A204.1 (cell line): ENCODE measurements at regions not wholly inside any gene's neighbourhood (a gene's known extent, or its start where the extent isn't known, plus 50 kb on each side); places are given as distances from the start of the nearest gene placed in this dataset.

Experiments
- FAIRE-seq: peaks from 2 replicates; lab custom pipeline; 2012; peaks lifted over from hg19 to GRCh38; lab: Jason Lieb, UNC

DNA sequence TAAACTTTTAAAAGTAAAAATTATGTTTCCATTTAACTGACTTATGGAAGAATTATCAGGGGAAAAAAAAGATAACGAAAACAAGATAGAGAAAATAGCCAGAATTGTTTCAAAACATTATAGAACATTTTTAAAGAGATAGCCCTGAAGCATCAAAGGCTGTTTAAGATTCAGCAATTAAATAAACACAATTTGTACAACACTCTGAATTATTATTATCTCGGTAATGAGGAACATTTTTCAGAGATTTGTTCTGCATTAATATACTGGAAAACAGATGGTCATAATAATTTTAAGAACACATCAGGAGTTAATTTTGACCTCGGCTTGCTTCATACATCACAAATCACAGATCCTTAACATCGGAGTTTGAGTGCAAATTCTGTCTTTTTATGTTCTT, 643.8 kb downstream of the SORCS1 start:
- no peak for FAIRE-seq

DNA sequence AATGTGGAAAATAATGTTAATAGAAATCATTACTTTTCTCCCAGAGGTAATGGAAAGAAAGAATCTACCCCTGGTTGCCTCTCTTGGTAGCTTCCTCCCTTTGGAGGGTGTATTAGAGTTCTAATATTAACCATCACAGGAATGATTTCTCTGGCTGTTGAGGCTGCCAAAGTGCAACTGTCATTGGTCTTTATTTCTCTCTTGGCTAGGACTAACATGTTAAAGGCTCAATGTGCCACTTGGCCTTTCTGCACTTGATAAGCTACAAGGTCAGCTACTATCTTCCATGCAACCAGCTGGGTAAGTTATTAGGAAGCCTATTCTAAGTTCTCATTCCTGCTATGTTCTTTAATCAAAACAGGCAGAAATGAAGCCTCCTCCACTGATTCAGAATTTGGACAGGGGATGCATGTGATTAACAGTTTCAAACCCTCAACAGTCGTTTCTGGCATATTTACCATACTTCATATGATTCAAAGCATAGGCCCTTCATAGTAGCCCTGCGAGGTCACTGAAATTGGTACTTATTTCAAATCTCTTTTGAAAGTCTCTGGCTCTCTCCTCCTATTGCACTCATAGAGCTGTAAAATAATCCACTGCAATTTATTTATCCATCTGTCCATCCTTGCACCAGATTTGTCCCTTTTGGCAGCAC, 645.0 kb downstream of the SORCS1 start:
- no peak for FAIRE-seq

GRCh38 chr10:106515206-106515790, 649.2 kb downstream of the SORCS1 start:
- FAIRE-seq, result no peak

GRCh38 chr10:106513352-106513771, 651.1 kb downstream of the SORCS1 start:
- FAIRE-seq, result no peak

- FAIRE-seq, result no peak
These were observed 652.6 kb downstream of the SORCS1 start for GRCh38 chr10:106511917-106512316.

DNA sequence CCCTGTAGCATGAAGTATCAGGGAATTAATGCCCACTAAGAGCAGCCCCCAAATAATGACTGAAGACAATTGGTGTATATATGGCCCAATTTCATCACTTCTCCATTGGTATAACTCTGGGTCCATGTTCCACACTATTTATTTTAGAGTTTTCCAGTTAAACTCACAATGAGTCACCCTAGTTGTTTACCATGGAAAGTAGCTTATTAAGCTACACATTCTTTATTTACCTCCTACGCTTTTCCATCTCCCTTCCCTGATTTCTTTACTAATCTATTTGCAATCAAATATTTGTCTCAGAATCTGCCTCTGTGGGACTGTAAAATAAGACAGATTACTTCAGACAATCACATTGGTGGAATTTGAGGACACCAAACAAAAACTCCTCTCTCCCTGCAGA, 655.6 kb downstream of the SORCS1 start:
- FAIRE-seq, result no peak

GRCh38 chr10:106506526-106507283, 657.8 kb downstream of the SORCS1 start:
- FAIRE-seq, result no peak

DNA sequence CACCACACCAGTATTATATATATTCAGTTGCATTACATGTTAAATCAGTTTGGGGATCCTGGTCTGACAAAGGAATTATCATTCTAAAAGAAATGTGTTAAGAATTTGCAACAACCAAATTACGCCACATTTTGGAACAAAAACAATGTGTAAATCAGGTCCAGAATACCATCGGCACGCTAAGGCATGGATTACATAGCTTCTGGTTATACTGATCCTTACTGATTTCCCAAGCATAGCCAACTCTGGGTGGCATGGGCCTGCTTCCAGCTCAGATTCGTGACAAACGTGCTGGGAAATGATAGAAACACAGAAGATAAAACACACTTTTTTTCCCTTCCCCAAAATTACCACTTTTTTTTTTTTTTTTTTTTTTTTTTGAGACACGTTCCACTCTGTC, 660.0 kb downstream of the SORCS1 start:
- no peak for FAIRE-seq

GRCh38 chr10:106502641-106503040, 661.9 kb downstream of the SORCS1 start:
- FAIRE-seq, result no peak

- FAIRE-seq, result no peak
These were observed 663.5 kb downstream of the SORCS1 start for GRCh38 chr10:106500925-106501525.

- FAIRE-seq, result no peak
These were observed 664.2 kb downstream of the SORCS1 start for GRCh38 chr10:106500041-106500924.

DNA sequence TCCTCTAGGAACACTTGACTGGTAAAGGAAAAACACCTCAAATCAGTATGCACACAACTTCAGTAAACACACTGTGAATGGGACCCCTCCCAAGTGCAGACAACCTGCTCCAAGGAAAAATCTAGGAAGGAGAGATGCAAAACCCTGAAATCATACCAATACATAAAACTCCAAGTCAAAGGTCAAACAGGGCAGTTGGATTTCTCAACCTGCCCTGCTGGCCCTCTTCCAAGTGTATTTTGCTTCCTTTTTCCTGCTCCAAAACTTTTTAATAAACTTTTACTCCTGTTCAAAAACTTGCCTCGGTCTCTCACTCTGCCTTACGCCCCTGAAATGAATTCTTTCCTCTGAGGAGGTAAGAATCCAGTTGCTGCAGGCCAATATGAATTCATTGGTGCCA, 665.1 kb downstream of the SORCS1 start:
- FAIRE-seq, result no peak

DNA sequence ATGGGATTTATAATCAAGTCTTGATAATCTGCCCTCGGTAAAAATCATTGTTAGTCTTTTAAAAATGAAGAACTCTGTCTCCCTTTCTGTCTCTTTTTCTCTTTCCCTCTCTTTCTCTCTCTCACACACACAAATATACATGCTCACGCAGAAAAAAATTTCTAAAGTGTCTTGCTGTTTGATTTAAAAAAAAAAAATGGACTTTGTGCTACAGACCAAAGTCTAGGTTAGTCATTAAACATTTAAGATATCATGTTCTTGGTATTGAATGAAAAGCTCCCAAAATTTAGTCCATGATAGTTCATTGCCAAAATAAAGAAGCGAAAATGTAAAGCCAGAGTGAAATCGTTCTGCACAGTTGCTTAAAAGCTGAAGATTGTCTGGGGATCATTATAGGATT, 665.8 kb downstream of the SORCS1 start:
- FAIRE-seq, result no peak

DNA sequence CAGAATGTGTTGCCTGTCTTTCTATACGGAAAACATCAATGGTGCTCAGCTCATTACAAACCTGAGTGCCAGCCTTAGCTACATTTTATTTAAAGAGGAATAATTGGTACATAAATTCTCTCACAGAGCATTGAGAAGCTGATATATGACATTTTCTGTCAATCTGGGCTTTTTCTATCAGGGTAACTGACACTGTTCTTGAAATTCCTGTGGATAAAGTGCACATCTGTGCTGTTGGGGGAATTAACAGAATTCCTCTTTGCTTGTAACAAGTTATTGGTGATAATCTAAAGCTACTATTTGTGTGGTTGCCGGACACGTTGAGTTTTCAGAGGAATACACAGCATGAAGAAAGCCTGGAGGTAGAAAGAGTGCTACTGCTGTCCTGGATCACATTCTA, 668.6 kb downstream of the SORCS1 start:
- FAIRE-seq, result no peak

GRCh38 chr10:106493751-106494150, 670.8 kb downstream of the SORCS1 start:
- FAIRE-seq, result no peak

DNA sequence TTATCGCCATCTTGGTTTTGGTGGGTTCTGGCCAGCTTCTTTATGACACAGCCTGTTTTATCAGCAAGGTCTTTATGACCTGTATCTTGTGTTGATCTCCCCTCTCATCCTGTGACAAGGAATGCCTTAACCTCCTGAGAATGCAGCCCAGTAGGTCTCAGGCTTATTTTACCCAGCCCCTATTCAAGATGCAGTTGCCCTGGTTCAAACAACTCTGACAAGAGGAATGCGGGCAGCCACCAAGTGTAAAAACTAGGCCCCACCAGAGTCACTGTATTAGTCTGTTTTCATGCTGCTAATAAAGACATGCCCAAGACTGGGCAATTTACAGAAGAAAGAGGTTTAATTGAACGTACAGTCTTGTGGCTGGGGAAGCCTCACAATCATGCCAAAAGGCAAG, 671.3 kb downstream of the SORCS1 start:
- no peak for FAIRE-seq

DNA sequence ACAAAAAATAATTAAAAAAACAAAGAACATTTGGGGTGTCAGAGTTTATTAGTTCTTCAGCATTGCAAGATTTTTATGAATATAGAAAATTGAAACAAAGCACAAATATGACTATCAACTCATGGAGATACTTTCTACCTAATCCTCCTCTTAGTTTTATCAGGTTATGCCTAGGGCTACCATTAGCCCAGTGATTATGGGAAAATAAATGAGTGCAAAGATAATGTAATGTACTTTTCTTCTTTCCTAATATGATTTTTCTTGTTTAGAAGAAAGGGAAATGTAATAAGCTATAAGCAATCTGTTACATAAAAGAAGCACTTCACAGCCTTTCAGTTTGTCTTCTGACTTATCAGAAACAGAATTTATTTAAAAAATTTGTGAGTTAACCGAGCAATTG, 676.8 kb downstream of the SORCS1 start:
- no peak for FAIRE-seq

DNA sequence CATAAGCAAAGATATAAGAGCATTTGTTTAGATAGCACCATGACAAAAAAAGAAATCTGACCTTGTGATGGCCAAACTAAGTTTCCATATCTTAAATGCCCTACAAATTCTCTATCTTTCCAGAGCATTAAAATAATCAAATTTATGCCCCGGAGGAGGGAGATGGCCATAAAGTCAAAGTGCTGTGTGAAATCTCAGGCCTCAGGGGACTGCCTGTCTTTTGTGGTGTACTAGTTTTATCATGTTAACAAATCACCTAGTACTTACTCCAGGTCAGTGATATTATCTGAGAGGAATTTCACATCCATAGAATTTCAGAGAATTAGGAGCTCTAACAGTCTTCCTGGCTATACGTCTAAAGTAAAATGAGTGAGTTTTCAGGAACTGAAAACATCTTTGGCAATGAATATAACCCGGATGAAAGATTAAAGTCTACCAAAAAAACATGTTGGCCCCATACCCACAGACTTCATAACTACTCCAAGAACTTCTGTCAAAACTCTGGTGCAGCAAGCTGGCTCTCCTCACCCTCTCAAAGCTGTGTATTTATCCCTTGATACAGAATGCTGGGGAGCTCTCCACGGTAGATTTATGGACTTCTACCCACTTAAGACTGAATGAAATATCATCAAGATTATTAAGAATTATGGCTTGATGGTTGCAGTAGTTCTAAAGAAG, 682.8 kb downstream of the SORCS1 start:
- no peak for FAIRE-seq

DNA sequence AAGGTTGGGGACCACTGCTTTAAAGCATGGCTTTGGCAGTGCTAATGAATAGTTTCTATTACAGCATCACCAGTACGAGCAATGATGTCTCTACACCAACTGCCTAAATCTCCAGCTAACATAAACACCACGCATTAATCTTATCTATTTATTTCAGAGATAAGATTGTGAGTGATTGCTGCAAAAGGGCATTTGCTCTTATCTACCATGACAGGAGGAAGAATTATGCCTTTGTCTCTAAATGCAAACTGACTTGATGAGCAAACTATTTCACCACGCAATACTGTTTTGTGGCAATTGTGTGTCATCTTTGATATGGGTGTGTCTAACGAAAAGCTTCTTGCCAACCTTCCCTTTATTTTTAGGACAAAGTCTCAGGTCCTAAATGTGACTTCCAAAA, 684.9 kb downstream of the SORCS1 start:
- FAIRE-seq, result no peak

- FAIRE-seq, result no peak
These were observed 689.6 kb downstream of the SORCS1 start for GRCh38 chr10:106474876-106475275.

GRCh38 chr10:106473129-106473685, 691.3 kb downstream of the SORCS1 start:
- no peak for FAIRE-seq
